HG03432 (cell line): ENCODE measurements at regions not wholly inside any gene's neighbourhood (a gene's known extent, or its start where the extent isn't known, plus 50 kb on each side); places are given as distances from the start of the nearest gene placed in this dataset.

Experiments used
- ATAC-seq: cut with Tn5 transposase; IDR thresholded peaks from one replicate; pipeline ENCODE4 v1.9.1; 2021; ENCODE audit warnings: mild to moderate bottlenecking, moderate library complexity; ENCODE audit not compliant: unreplicated experiment

GRCh38 chr12:58252914-58253313 lies 311.5 kb downstream of the ATP23 start:
- ATAC-seq: no peak

- no peak for ATAC-seq
These were observed 312.3 kb downstream of the ATP23 start for GRCh38 chr12:58253663-58254062.

- ATAC-seq: no peak
These were observed 313.2 kb downstream of the ATP23 start for GRCh38 chr12:58254463-58255100.

GRCh38 chr12:58262796-58263195 lies 321.4 kb downstream of the ATP23 start:
- ATAC-seq: no peak

GRCh38 chr12:58263816-58264215 lies 322.4 kb downstream of the ATP23 start:
- no peak for ATAC-seq

GRCh38 chr12:58268069-58268468 lies 326.7 kb downstream of the ATP23 start:
- ATAC-seq: no peak

GRCh38 chr12:58269476-58269875 lies 328.1 kb downstream of the ATP23 start:
- ATAC-seq: no peak

- no peak for ATAC-seq
These were observed 329.8 kb downstream of the ATP23 start for GRCh38 chr12:58270966-58271705.

GRCh38 chr12:58272461-58272860 lies 331.1 kb downstream of the ATP23 start:
- ATAC-seq: no peak

- no peak for ATAC-seq
These were observed 335.9 kb downstream of the ATP23 start for GRCh38 chr12:58277231-58277630.

- ATAC-seq: no peak
These were observed 342.2 kb downstream of the ATP23 start for GRCh38 chr12:58283553-58283952.

- no peak for ATAC-seq
These were observed 344.2 kb downstream of the ATP23 start for GRCh38 chr12:58285551-58285950.

GRCh38 chr12:58286353-58286752 lies 345.0 kb downstream of the ATP23 start:
- no peak for ATAC-seq

- ATAC-seq: no peak
These were observed 346.8 kb downstream of the ATP23 start for GRCh38 chr12:58288190-58288589.

GRCh38 chr12:58291106-58291505 lies 349.7 kb downstream of the ATP23 start:
- peak; percentile 87 for ATAC-seq

GRCh38 chr12:58293308-58293982 lies 352.1 kb downstream of the ATP23 start:
- no peak for ATAC-seq

- no peak for ATAC-seq
These were observed 353.9 kb downstream of the ATP23 start for GRCh38 chr12:58295268-58295667.

GRCh38 chr12:58296863-58297262 lies 355.5 kb downstream of the ATP23 start:
- no peak for ATAC-seq

GRCh38 chr12:58298803-58299202 lies 357.4 kb downstream of the ATP23 start:
- ATAC-seq: no peak

GRCh38 chr12:58299371-58299770 lies 358.0 kb downstream of the ATP23 start:
- no peak for ATAC-seq

GRCh38 chr12:58301038-58301729 lies 359.8 kb downstream of the ATP23 start:
- no peak for ATAC-seq
